ENCODE measurements at regions not wholly inside any gene's neighbourhood (a gene's known extent, or its start where the extent isn't known, plus 50 kb on each side); places are given as distances from the start of the nearest gene placed in this dataset.

- H3K9me3 ChIP-seq (ENCODE audit: control insufficient read depth, insufficient read depth, low read length): no peaks in the 10 kb centered on the region
- no peak overlapping the region for H3K56ac ChIP-seq (ENCODE audit: extremely low read depth, insufficient read depth, low read length)
- no peak overlapping the region for H4K8ac ChIP-seq (ENCODE audit: low read depth in 2 of 2, low read length in 2 of 2)
- H3K4me1 ChIP-seq (ENCODE audit: control insufficient read depth, insufficient read depth, low read length): no peaks in the 10 kb centered on the region
- ChIA-PET POLR2A (ENCODE audit: unreplicated experiment) (interaction anchor here (0.6 kb wide), 1 partner anchor 137 kb away, joined by 5 read pairs; no protein-coding TSS in a partner anchor), CTCF (interaction anchor here (1.0 to 1.6 kb wide), 3 partner anchors 18 to 162 kb away, joined by 3 read pairs; no protein-coding TSS in a partner anchor)
- H3K27me3 ChIP-seq (ENCODE audit: control insufficient read depth, insufficient read depth, low read length): no peaks in the 10 kb centered on the region
- H3K14ac ChIP-seq (replicated peaks; ENCODE audit: low read depth, low read length): no peak overlapping the region
- no peak overlapping the region for H2AK9ac ChIP-seq (replicated peaks; ENCODE audit: low read depth, low read length, poor library complexity)
- no peak overlapping the region for H2BK120ac ChIP-seq (ENCODE audit: low read depth, low read length)
- DNase-seq: no peak
- no peaks in the 10 kb centered on the region for H3K79me1 ChIP-seq (ENCODE audit: low read depth in 1 of 2, low read length in 2 of 2)
- no peak overlapping the region for H3K4me3 ChIP-seq (ENCODE audit: insufficient read depth, low read depth, low read length)
- no peak overlapping the region for H3K18ac ChIP-seq (ENCODE audit: low read depth, low read length)
- no peak overlapping the region for H3K9ac ChIP-seq (ENCODE audit: low read depth, low read length)
- H2BK20ac ChIP-seq (ENCODE audit: low read depth, low read length): no peak overlapping the region
- no peak overlapping the region for H3K4me2 ChIP-seq (ENCODE audit: low read depth, low read length)
- H2AK5ac ChIP-seq (ENCODE audit: low read depth, low read length): no peak overlapping the region
- H2BK5ac ChIP-seq (ENCODE audit: low read depth, low read length, poor library complexity, severe bottlenecking): no peak overlapping the region
- no peaks in the 10 kb centered on the region for H4K20me1 ChIP-seq (ENCODE audit: insufficient read depth, low read length)
- no peak overlapping the region for H4K5ac ChIP-seq (ENCODE audit: low read depth, low read length)
- in situ Hi-C loops (cut with MboI; ENCODE audit: low sequenced_read_pairs): no loop called here
- no peak for TF ChIP-seq RCOR1 (IDR thresholded peaks at IDR 0.05; ENCODE audit: insufficient replicate concordance, low read length)
- TF ChIP-seq RAD21 (IDR thresholded peaks at IDR 0.05; ENCODE audit: low read length): no peak
- no peak overlapping the region for H3K4ac ChIP-seq (ENCODE audit: low read depth, low read length)
- no peak overlapping the region for H2AFZ ChIP-seq (replicated peaks; ENCODE audit: low read length, poor library complexity)
- WGBS, 2 experiments (ENCODE audit: extremely low coverage in 2 of 2, insufficient read length in 1 of 2): no CpG with 5 or more reads among the region's 2 CpGs
- no peaks in the 10 kb centered on the region for H3K9me1 ChIP-seq (ENCODE audit: insufficient read depth, low read length)
- no peaks in the 10 kb centered on the region for H3K36me3 ChIP-seq (ENCODE audit: control insufficient read depth, insufficient read depth, low read length)
- H4K91ac ChIP-seq (ENCODE audit: insufficient read depth, low read depth, low read length): no peak overlapping the region
- H2BK15ac ChIP-seq (ENCODE audit: low read depth, low read length): no peak overlapping the region
- dilution Hi-C loops (cut with HindIII; ENCODE audit: low sequenced_read_pairs, unreplicated experiment): no loop called here
- no TSS peak for BruUV-seq (replicated peaks)
- no peak overlapping the region for H3K23ac ChIP-seq (ENCODE audit: low read depth, low read length)
- intact Hi-C loops (cut with micrococcal nuclease): no loop called here
- ATAC-seq (ENCODE audit: low read depth): no peak
- H3K27ac ChIP-seq (ENCODE audit: insufficient read depth, low read length): no peak overlapping the region
Measured at GRCh38 chr3:169008776-169009358, 654.6 kb downstream of the MECOM start.
